GM12891 (cell line): ENCODE measurements at regions not wholly inside any gene's neighbourhood (a gene's known extent, or its start where the extent isn't known, plus 50 kb on each side); places are given as distances from the start of the nearest gene placed in this dataset.

Experiments used
- POLR2AphosphoS5 ChIP-seq: IDR thresholded peaks from 2 replicates; pipeline ENCODE4 v1.6.1; 2011; ENCODE audit warnings: low read depth, low read length, control low read depth
- POU2F2 ChIP-seq: IDR thresholded peaks from 2 replicates; pipeline ENCODE4 v1.6.1; 2011; ENCODE audit warnings: low read depth, mild to moderate bottlenecking, control low read depth, low read length, moderate library complexity

GRCh38 chr12:90836689-90837088 is 118.3 kb downstream of the CCER1 start:
- no peak for TF ChIP-seq POLR2AphosphoS5
- no peak for TF ChIP-seq POU2F2
